ENCODE measurements at regions not wholly inside any gene's neighbourhood (a gene's known extent, or its start where the extent isn't known, plus 50 kb on each side); places are given as distances from the start of the nearest gene placed in this dataset.

DNA sequence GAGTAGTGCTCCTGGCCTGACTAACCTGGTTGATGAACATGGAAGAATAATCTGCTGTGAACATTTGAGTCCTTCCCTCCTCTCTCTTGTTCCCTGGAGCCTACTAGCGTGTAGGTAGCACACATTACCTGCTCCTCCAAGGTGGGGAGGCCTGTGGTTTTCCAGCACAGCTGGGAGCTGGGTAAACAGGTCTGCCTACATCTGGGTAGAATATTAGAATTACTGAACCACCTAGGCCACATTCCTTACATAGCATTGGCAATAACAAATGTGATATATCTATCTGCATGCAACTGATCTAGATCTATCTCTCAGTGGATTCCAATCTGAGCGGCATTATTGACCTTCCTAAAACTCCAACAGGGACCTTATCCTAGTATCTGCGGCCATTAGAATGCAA lies 151.0 kb upstream of the ZNF366 start (continued):
- TF ChIP-seq MBD2 (IDR thresholded peaks at IDR 0.05; ENCODE audit: borderline replicate concordance, low read depth), result no peak
- no peak for TF ChIP-seq PCBP2 (IDR thresholded peaks at IDR 0.05; ENCODE audit: low read depth, low read length, poor library complexity, severe bottlenecking)
- TF ChIP-seq ZNF347 (CRISPR knock-in tag; IDR thresholded peaks at IDR 0.05; ENCODE audit: low read depth), result no peak
- no peak for TF ChIP-seq ZNF512 (tag; IDR thresholded peaks at IDR 0.05)
- TF ChIP-seq TSC22D4 (tag; IDR thresholded peaks at IDR 0.05), result no peak
- TF ChIP-seq TCF7 (IDR thresholded peaks at IDR 0.05; ENCODE audit: borderline replicate concordance), result no peak
- TF ChIP-seq ZBTB11 (CRISPR knock-in tag; IDR thresholded peaks at IDR 0.05), result no peak
- TF ChIP-seq, protein P1, sequence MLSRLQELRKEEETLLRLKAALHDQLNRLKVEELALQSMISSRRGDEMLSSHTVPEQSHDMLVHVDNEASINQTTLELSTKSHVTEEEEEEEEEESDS (CRISPR knock-in tag; IDR thresholded peaks at IDR 0.05), result no peak
